Fibroblast of villous mesenchyme (primary cell): ENCODE measurements at regions not wholly inside any gene's neighbourhood (a gene's known extent, or its start where the extent isn't known, plus 50 kb on each side); places are given as distances from the start of the nearest gene placed in this dataset.

Experiments
- DNase-seq: peaks from one replicate; pipeline ENCODE4 v3.0.0-alpha.2; 2010; ENCODE audit warnings: low read depth
- H3K4me3 ChIP-seq: 2 replicates; pipeline ENCODE4 v1.5.1; 2011; ENCODE audit warnings: low read depth, mild to moderate bottlenecking, low read length
- TF ChIP-seq, protein P1 (sequence below): IDR thresholded peaks from 2 replicates; pipeline ENCODE4 v1.5.1; 2012; ENCODE audit warnings: low read depth, mild to moderate bottlenecking, low read length; ENCODE audit not compliant: insufficient read depth

DNA sequence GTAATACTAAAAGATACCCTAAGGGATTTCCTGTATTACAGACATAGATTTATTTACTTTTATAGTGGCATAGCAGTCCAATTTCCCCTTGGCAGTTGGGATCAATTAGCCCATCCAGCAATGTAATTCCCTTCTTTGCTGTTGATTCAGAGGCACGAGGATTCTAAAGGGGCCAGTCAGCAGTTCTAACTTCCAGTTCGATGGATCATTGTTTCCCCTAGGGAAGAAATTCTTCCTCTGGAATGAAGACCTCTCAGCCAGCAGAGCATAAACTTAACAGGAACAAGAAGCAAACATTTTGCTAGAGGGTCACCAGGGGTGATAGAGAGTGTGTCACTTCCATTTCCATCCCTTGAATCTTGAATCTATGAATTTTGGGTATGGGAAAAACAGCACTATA, 395.7 kb upstream of the NOVA1 start:
- TF ChIP-seq, protein P1, sequence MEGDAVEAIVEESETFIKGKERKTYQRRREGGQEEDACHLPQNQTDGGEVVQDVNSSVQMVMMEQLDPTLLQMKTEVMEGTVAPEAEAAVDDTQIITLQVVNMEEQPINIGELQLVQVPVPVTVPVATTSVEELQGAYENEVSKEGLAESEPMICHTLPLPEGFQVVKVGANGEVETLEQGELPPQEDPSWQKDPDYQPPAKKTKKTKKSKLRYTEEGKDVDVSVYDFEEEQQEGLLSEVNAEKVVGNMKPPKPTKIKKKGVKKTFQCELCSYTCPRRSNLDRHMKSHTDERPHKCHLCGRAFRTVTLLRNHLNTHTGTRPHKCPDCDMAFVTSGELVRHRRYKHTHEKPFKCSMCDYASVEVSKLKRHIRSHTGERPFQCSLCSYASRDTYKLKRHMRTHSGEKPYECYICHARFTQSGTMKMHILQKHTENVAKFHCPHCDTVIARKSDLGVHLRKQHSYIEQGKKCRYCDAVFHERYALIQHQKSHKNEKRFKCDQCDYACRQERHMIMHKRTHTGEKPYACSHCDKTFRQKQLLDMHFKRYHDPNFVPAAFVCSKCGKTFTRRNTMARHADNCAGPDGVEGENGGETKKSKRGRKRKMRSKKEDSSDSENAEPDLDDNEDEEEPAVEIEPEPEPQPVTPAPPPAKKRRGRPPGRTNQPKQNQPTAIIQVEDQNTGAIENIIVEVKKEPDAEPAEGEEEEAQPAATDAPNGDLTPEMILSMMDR = no peak
- H3K4me3 ChIP-seq = no peak overlapping the region
- DNase-seq = no peak

DNA sequence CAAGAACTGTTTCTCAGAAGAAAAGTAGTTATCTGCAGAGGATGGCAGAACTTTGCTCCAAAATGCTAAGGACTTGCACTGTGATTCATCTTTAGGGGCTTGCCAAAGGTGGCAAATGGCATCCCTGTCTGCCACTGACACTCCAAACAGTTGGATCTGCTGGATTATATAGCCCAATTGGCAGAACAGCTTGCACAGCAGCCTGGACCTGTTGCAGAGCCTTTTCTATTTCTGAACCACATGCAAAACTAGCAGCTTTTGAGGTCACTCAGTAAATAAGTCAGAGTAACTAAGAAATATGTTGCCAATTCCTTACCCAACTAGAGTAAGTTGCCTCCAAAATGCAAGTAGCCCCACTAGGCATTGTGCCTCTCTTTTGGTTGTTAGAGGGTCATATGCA, 397.5 kb upstream of the NOVA1 start:
- TF ChIP-seq, protein P1 = no peak
- no peak for DNase-seq
- H3K4me3 ChIP-seq = no peak overlapping the region

DNA sequence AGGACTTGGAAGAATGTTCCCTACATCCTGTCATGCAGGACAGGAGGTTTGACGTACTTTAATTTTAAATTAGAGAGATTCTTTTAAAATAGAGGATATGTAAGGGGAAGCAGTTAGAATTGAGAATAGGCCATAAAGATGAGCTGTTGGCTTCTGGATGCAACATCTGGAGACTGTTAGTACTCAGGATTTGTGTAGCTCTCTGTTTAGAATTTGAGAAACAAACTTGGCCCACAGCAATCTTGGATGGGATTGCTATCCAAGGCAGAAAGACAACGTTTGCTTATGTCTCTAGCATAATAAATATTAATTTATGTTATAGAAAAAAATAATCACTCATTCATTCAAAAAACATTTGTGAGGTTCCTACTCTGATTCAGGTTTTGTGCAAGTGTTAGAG, 398.4 kb upstream of the NOVA1 start:
- no peak overlapping the region for H3K4me3 ChIP-seq
- no peak for DNase-seq
- TF ChIP-seq, protein P1 = no peak

DNA sequence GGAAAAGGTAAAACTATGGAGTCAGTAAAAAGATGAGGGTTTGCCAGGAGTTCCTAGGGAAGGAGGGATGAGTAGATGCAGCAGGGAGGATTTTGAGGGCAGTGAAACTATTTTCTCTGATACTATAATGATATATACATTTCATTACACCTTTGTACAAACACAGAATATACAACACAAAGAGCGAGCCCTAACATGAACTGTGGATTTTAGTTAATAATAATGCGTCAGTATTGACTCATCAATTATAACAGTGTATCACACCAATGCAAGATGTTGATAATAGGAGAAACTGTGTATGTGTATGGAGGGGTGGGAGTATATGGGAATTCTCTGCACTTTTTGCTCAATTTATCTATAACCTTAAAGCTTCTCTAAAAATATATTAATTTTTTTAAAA, 404.3 kb upstream of the NOVA1 start:
- DNase-seq = no peak
- TF ChIP-seq, protein P1 = no peak

DNA sequence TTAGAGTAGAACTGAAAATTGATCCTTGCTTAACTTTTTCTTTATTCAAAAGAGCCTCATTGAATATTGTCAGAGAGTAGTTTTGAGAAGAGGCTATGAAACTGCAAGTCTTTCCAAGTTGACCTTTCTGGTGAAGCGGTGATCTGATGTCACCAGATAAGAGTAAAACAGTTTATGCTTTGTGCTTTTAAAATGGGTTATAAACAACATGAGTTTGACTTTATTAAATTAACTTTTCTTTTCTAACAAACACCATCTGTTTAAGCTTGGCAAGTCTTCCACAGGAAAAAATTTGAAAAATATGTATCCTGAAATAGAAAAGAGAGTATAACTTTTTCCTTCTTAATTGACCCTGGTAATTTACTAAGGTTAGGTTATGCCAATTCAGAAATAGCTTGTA, 408.7 kb upstream of the NOVA1 start:
- DNase-seq = no peak
- TF ChIP-seq, protein P1 = no peak
- no peak overlapping the region for H3K4me3 ChIP-seq

More for the DNA sequence above, 404.3 kb upstream of the NOVA1 start:
- no peak overlapping the region for H3K4me3 ChIP-seq

DNA sequence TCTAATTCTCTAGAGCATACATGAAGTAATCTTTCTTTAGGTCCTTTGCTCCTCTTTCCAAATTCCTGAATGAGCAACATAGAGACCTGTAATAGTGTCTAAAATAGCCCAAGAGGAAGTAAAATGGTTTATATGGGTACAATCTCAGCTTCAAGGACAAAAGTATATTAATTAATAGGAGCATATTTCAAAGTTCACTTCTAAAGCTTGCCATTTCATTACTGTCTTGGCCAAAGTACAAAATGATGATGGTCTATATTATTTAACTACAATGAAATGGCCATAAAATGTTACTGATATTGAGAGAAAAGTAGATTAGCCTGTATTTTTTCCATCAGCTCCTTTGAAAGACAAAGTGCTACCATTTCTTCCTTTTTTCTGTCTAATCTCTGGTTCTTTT, 410.4 kb upstream of the NOVA1 start:
- no peak overlapping the region for H3K4me3 ChIP-seq
- DNase-seq = no peak
- TF ChIP-seq, protein P1 = no peak

DNA sequence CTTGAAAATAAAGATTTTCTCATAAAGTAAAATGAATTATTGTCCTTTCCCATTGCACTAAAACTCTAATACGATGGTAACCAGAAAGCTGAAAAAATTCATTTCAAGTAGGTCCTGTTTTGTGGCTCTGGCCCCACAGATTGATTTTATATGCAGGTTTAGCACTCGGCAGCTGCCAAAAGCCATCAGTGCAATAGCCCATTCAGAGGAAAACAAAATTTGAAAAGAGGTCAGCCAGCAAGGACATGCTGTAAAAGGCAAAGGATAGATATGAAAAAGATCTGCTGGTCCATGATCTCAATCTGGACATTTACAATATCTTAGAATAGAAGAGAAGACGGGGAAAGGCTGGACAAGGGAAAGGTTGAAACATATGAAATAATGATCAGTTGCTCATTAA, 414.8 kb upstream of the NOVA1 start:
- TF ChIP-seq, protein P1 = no peak
- DNase-seq = no peak
- H3K4me3 ChIP-seq = no peak overlapping the region
